GM12878 (cell line): ENCODE measurements at regions not wholly inside any gene's neighbourhood (a gene's known extent, or its start where the extent isn't known, plus 50 kb on each side); places are given as distances from the start of the nearest gene placed in this dataset.

ENCODE experiments used
- ATAC-seq: fragments of 200-7000 bp; cut with Tn5 transposase; 3 replicates; pipeline ENCODE4 v1.9.1; 2020; ENCODE audit warnings: mild to moderate bottlenecking, moderate library complexity
- BruUV-seq: library from RNA; stranded (reverse); fragments of 400-500 nt; replicated peaks from 2 replicates; lab custom pipeline; 2021; lab: Mats Ljungman, UMichigan
- CTCF ChIA-PET: fragments of 300-600 bp; sonication (Branson Sonifier 250); formaldehyde crosslinking; extraction: SDS; loops from one replicate; lab custom pipeline; 2021; ENCODE audit warnings: inconsistent platforms; lab: Yijun Ruan, JAX
- POLR2A ChIA-PET: fragments of 350-600 bp; formaldehyde crosslinking; extraction: SDS; loops from one replicate; lab custom pipeline; 2021; ENCODE audit warnings: inconsistent platforms; lab: Charles Lee
- RAD21 ChIA-PET: fragments of 300-600 bp; sonication (Branson Sonifier 250); formaldehyde crosslinking; loops from one replicate; lab custom pipeline; 2023; ENCODE audit warnings: antibody characterized with exemption; ENCODE audit not compliant: unreplicated experiment; lab: Charles Lee
- SMC1A ChIA-PET: fragments of 300-600 bp; sonication (Branson Sonifier 250); formaldehyde crosslinking; loops from one replicate; lab custom pipeline; 2023; ENCODE audit not compliant: unreplicated experiment, uncharacterized antibody; lab: Charles Lee
- DNase-seq: peaks from one replicate; pipeline ENCODE4 v3.0.0-alpha.2; 2011; ENCODE audit warnings: low read depth, low spot score
- FAIRE-seq: peaks from 3 replicates; lab custom pipeline; 2011; peaks lifted over from hg19 to GRCh38; lab: Jason Lieb, UNC
- H2AFZ ChIP-seq: 2 replicates; pipeline ENCODE4 v1.6.0; 2011; ENCODE audit warnings: low read depth, low read length, control low read depth; ENCODE audit not compliant: control insufficient read depth
- H3K27ac ChIP-seq: 2 replicates; pipeline ENCODE4 v1.5.1; 2011; ENCODE audit warnings: control low read depth; ENCODE audit not compliant: control insufficient read depth, insufficient read depth
- H3K27me3 ChIP-seq, 2 experiments: replicated peaks in 1 of 2; 2 replicates each; pipeline versions ENCODE4 v1.6.0 to v1.6.1; 2011; ENCODE audit warnings: low read length in 1 of 2; ENCODE audit not compliant: control insufficient read depth in 2 of 2, insufficient read depth in 2 of 2
- H3K36me3 ChIP-seq, 2 experiments: 2 replicates each; pipeline ENCODE4 v1.5.1; 2011; ENCODE audit warnings: low read length in 1 of 2; ENCODE audit not compliant: control insufficient read depth in 2 of 2, insufficient read depth in 2 of 2
- H3K4me1 ChIP-seq: 2 replicates; pipeline ENCODE4 v1.6.1; 2011; ENCODE audit warnings: mild to moderate bottlenecking, low read length, moderate library complexity, mixed read lengths; ENCODE audit not compliant: control insufficient read depth, insufficient read depth
- H3K4me2 ChIP-seq: 2 replicates; pipeline ENCODE4 v1.6.0; 2011; ENCODE audit warnings: control low read depth; ENCODE audit not compliant: control insufficient read depth, insufficient read depth
- H3K4me3 ChIP-seq: fragments of 200-600 bp; sonication (generic); 2 replicates; pipeline ENCODE4 v1.5.1; 2016
- H3K79me2 ChIP-seq: 2 replicates; pipeline ENCODE4 v1.6.0; 2011; ENCODE audit warnings: low read length; ENCODE audit not compliant: control insufficient read depth, insufficient read depth
- H3K9ac ChIP-seq: 2 replicates; pipeline ENCODE4 v1.8.0; 2011; ENCODE audit warnings: low read length, control low read depth, mixed read lengths; ENCODE audit not compliant: control insufficient read depth, insufficient read depth
- H3K9me3 ChIP-seq: replicated peaks from 3 replicates; pipeline ENCODE4 v1.5.1; 2011; ENCODE audit warnings: mild to moderate bottlenecking, low read length; ENCODE audit not compliant: control insufficient read depth, insufficient read depth
- H4K20me1 ChIP-seq: 2 replicates; pipeline ENCODE4 v1.6.0; 2011; ENCODE audit not compliant: control insufficient read depth, insufficient read depth
- HDAC6 ChIP-seq: fragments of 200-600 bp; sonication (generic); IDR thresholded peaks from one replicate; pipeline ENCODE4 v1.8.0; 2017; ENCODE audit warnings: antibody characterized with exemption; ENCODE audit not compliant: unreplicated experiment
- MTA3 ChIP-seq: IDR thresholded peaks from 2 replicates; pipeline ENCODE4 v1.6.1; 2012; ENCODE audit warnings: low read length, inconsistent platforms, borderline replicate concordance
- SPI1 ChIP-seq: IDR thresholded peaks from 2 replicates; pipeline ENCODE4 v1.6.1; 2011; ENCODE audit warnings: low read depth, mild to moderate bottlenecking, low read length, moderate library complexity, borderline replicate concordance; ENCODE audit not compliant: insufficient read depth
- WGBS: methylation state at CpG from one replicate; pipeline ENCODE4 v1.1.6; 2016; ENCODE audit warnings: low lambda C conversion rate; ENCODE audit not compliant: insufficient replicate concordance, insufficient coverage; ENCODE audit errors: missing lambda C conversion rate; 5-methylcytosine and 5-hydroxymethylcytosine counted together
- in situ Hi-C: fragments of 300-500 bp; cut with MboI; formaldehyde crosslinking; loops from 9 replicates; pipeline ENCODE4 v1.14.3; 2018; ENCODE audit warnings: mixed read lengths
- intact Hi-C: fragments of 100-400 bp; cut with micrococcal nuclease; formaldehyde crosslinking; loops from one replicate; pipeline ENCODE4 v1.14.2; 2022; ENCODE audit not compliant: unreplicated experiment

GRCh38 chr9:7854763-7855162 is 55.2 kb upstream of the DMAC1 start:
- Histone ChIP-seq H3K27ac (no peak overlapping the region), H3K4me1 (no peaks in the 10 kb centered on the region), H3K9ac (no peak overlapping the region), H3K79me2 (no peaks in the 10 kb centered on the region), H3K4me2 (no peak overlapping the region), H3K36me3 (no peaks in the 10 kb centered on the region), H3K4me3 (no peak overlapping the region), H3K9me3 (no peaks in the 10 kb centered on the region), H2AFZ (no peak overlapping the region), H3K27me3 (no peaks in the 10 kb centered on the region), H4K20me1 (no peaks in the 10 kb centered on the region)
- in situ Hi-C loops = no loop called here
- FAIRE-seq (no peak), ATAC-seq (no peak), DNase-seq (no peak)
- no TSS peak for BruUV-seq
- intact Hi-C loops = no loop called here
- RAD21 ChIA-PET = no interaction called here
- POLR2A ChIA-PET = no interaction called here
- 2% methylated on average over 4 of the region's 4 CpGs for WGBS
- CTCF ChIA-PET = no interaction called here
- TF ChIP-seq MTA3 (no peak), HDAC6 (no peak), SPI1 (no peak)
- SMC1A ChIA-PET = no interaction called here
